ENCODE measurements at regions not wholly inside any gene's neighbourhood (a gene's known extent, or its start where the extent isn't known, plus 50 kb on each side); places are given as distances from the start of the nearest gene placed in this dataset.
"Not testable (repeated sequence)": the region's sequence is repeated elsewhere in the genome, so short reads cannot be mapped to it uniquely, and the experiment has no call there.

DNA sequence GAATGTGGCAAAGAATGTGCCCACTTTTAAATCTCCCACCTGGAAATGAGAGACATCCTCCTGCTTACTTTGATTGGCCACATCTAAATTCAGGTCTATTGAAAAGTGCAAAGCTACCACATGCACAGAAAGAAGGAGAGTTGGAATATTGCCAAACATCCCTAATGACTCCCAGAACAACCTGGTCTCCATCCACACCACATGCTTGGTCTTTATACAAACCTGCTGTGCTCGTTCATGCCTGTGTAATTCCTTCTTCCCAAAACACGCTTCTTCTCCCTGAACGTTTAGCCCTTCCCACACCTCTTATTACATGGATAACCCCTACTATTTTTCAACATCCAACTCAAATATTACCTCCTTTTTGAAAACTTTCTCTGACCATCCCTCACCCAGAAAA lies 66.2 kb upstream of the BCL2L14 start:
- no peak overlapping the region for H3K4me3 ChIP-seq (ENCODE audit: low read depth, low read length)

DNA sequence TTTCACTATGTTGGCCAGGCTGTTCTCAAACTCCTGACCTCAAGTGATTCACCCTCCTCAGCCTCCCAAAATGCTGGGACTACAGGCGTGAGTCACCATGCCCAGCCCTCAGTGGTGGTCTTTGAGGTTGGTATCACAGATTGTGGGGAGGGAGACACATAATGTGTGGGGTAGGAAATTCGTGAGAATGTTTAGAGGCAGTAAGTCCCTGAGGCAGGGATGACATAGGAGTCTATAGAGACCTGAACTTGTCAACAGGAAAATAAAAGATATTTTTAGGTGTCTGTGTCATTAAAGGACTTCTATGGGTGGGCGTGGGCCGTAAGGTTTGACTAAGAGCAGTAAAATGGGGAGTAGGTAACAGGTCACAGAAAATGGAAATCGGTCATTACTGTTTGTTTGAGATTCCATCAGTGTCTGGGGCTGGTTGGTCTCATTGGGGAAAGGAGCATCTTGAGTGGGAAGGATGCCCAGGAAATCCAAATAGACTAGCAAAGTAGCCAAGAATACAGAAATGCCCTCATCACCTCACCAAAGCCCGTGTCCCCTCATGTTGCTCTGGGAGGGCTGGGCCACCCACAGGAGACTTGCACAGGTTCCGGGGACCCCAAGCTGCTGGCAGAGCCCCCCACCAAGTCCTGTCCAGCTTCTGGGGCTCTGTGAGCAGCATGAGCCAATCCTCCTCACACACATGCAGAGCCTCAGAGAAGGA lies 63.6 kb upstream of the BCL2L14 start:
- DNase-seq (ENCODE audit: low read depth) = no peak
- TF ChIP-seq, protein P1, sequence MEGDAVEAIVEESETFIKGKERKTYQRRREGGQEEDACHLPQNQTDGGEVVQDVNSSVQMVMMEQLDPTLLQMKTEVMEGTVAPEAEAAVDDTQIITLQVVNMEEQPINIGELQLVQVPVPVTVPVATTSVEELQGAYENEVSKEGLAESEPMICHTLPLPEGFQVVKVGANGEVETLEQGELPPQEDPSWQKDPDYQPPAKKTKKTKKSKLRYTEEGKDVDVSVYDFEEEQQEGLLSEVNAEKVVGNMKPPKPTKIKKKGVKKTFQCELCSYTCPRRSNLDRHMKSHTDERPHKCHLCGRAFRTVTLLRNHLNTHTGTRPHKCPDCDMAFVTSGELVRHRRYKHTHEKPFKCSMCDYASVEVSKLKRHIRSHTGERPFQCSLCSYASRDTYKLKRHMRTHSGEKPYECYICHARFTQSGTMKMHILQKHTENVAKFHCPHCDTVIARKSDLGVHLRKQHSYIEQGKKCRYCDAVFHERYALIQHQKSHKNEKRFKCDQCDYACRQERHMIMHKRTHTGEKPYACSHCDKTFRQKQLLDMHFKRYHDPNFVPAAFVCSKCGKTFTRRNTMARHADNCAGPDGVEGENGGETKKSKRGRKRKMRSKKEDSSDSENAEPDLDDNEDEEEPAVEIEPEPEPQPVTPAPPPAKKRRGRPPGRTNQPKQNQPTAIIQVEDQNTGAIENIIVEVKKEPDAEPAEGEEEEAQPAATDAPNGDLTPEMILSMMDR (IDR thresholded peaks at IDR 0.05; ENCODE audit: insufficient read depth, low read length) = no peak
- no peak overlapping the region for H3K4me3 ChIP-seq (ENCODE audit: low read depth, low read length)

More for the DNA sequence above, 66.2 kb upstream of the BCL2L14 start:
- no peak for DNase-seq (ENCODE audit: low read depth)
- TF ChIP-seq, protein P1 (IDR thresholded peaks at IDR 0.05; ENCODE audit: insufficient read depth, low read length) = no peak

- no peak for DNase-seq (ENCODE audit: low read depth)
- TF ChIP-seq, protein P1 (IDR thresholded peaks at IDR 0.05; ENCODE audit: insufficient read depth, low read length) = no peak
- H3K4me3 ChIP-seq (ENCODE audit: low read depth, low read length) = no peak overlapping the region
These were observed 63.0 kb upstream of the BCL2L14 start for GRCh38 chr12:12007713-12008231.

GRCh38 chr12:12008232-12008850 lies 62.4 kb upstream of the BCL2L14 start:
- TF ChIP-seq, protein P1 (IDR thresholded peaks at IDR 0.05; ENCODE audit: insufficient read depth, low read length) = no peak
- H3K4me3 ChIP-seq (ENCODE audit: low read depth, low read length) = no peak overlapping the region
- no peak for DNase-seq (ENCODE audit: low read depth)

- TF ChIP-seq, protein P1 (IDR thresholded peaks at IDR 0.05; ENCODE audit: insufficient read depth, low read length) = no peak
- no peak overlapping the region for H3K4me3 ChIP-seq (ENCODE audit: low read depth, low read length)
- no peak for DNase-seq (ENCODE audit: low read depth)
These were observed 61.7 kb upstream of the BCL2L14 start for GRCh38 chr12:12008931-12009611.

GRCh38 chr12:12009749-12010276 lies 60.9 kb upstream of the BCL2L14 start:
- DNase-seq (ENCODE audit: low read depth); H3K4me3 ChIP-seq (ENCODE audit: low read depth, low read length): not testable (repeated sequence)

Data from fibroblast of the aortic adventitia (primary cell).